OCI-LY7 (cell line): ENCODE measurements at regions not wholly inside any gene's neighbourhood (a gene's known extent, or its start where the extent isn't known, plus 50 kb on each side); places are given as distances from the start of the nearest gene placed in this dataset.

Source experiments
- BruUV-seq: library from RNA; stranded (reverse); fragments of 400-500 nt; replicated peaks from 2 replicates; lab custom pipeline; 2021; lab: Mats Ljungman, UMichigan
- CTCF ChIA-PET: fragments of 300-600 bp; sonication (Branson Sonifier 250); formaldehyde crosslinking; loops from one replicate; lab custom pipeline; 2022; ENCODE audit warnings: antibody characterized with exemption; ENCODE audit not compliant: unreplicated experiment; lab: Charles Lee
- POLR2A ChIA-PET: fragments of 300-600 bp; sonication (Branson Sonifier 250); formaldehyde crosslinking; loops from one replicate; lab custom pipeline; 2022; ENCODE audit warnings: antibody characterized with exemption; lab: Charles Lee
- DNase-seq: peaks from one replicate; pipeline ENCODE4 v3.0.0-alpha.2; 2015; ENCODE audit warnings: low spot score
- H2AFZ ChIP-seq: fragments of 200-600 bp; sonication (generic), shearing (Covaris generic); 2 replicates; pipeline ENCODE4 v1.6.1; 2014; ENCODE audit warnings: mild to moderate bottlenecking, antibody characterized with exemption, low read length, moderate library complexity
- H3K27ac ChIP-seq: fragments of 200-600 bp; sonication (generic); 2 replicates; pipeline ENCODE4 v1.5.1; 2014; ENCODE audit warnings: mixed run types, low read depth, mild to moderate bottlenecking, moderate library complexity, low read length, inconsistent platforms; ENCODE audit not compliant: poor library complexity, severe bottlenecking
- H3K36me3 ChIP-seq: fragments of 200-600 bp; sonication (generic); 2 replicates; pipeline ENCODE4 v1.6.1; 2014; ENCODE audit warnings: mild to moderate bottlenecking, antibody characterized with exemption, low read length, moderate library complexity, mixed read lengths; ENCODE audit not compliant: insufficient read depth
- H3K4me1 ChIP-seq: fragments of 200-600 bp; sonication (generic); 2 replicates; pipeline ENCODE4 v1.5.1; 2014; ENCODE audit warnings: mild to moderate bottlenecking, low read length; ENCODE audit not compliant: insufficient read depth, poor library complexity, severe bottlenecking
- H3K4me2 ChIP-seq: fragments of 200-600 bp; sonication (generic); 2 replicates; pipeline ENCODE4 v1.6.1; 2014; ENCODE audit warnings: mild to moderate bottlenecking, low read length
- H3K4me3 ChIP-seq: fragments of 200-600 bp; sonication (generic); 2 replicates; pipeline ENCODE4 v1.5.1; 2014; ENCODE audit warnings: mild to moderate bottlenecking, low read depth, low read length; ENCODE audit not compliant: poor library complexity, severe bottlenecking
- H3K79me2 ChIP-seq: fragments of 200-600 bp; sonication (generic); 2 replicates; pipeline ENCODE4 v1.6.1; 2016; ENCODE audit warnings: low read depth, mild to moderate bottlenecking, low read length, moderate library complexity, mixed read lengths; ENCODE audit not compliant: insufficient read depth
- H3K9me2 ChIP-seq: fragments of 200-600 bp; sonication (generic); 2 replicates; pipeline ENCODE4 v1.6.1; 2016; ENCODE audit warnings: mild to moderate bottlenecking, low read length, mixed read lengths; ENCODE audit not compliant: insufficient read depth
- H3K9me3 ChIP-seq: fragments of 200-600 bp; sonication (generic); 2 replicates; pipeline ENCODE4 v1.6.1; 2014; ENCODE audit warnings: mild to moderate bottlenecking, mixed run types, low read length, mixed read lengths
- H4K20me1 ChIP-seq: fragments of 200-600 bp; sonication (generic); 2 replicates; pipeline ENCODE4 v1.6.1; 2014; ENCODE audit warnings: mild to moderate bottlenecking, antibody characterized with exemption, low read length, moderate library complexity, mixed read lengths; ENCODE audit not compliant: insufficient read depth
- CTCF ChIP-seq: fragments of 200-600 bp; sonication (generic); conservative IDR thresholded peaks from 2 replicates; pipeline ENCODE4 v1.5.1; 2014; ENCODE audit warnings: mild to moderate bottlenecking, antibody characterized with exemption, low read length, moderate library complexity, mixed read lengths
- EZH2phosphoT487 ChIP-seq: fragments of 200-600 bp; sonication (generic); IDR thresholded peaks from 2 replicates; pipeline ENCODE4 v1.6.1; 2018; ENCODE audit warnings: low read depth, borderline replicate concordance, mild to moderate bottlenecking, mixed run types, antibody characterized with exemption, low read length, moderate library complexity, mixed read lengths
- intact Hi-C: fragments of 100-400 bp; cut with micrococcal nuclease; formaldehyde crosslinking; loops from one replicate; pipeline ENCODE4 v1.10.0; 2022; ENCODE audit not compliant: unreplicated experiment

GRCh38 chr7:101719123-101719470 lies 90.0 kb upstream of the MYL10 start:
- Histone ChIP-seq H4K20me1 (no peaks in the 10 kb centered on the region), H3K4me1 (peaks cover 5% of the 10 kb centered on the region), H2AFZ (no peak overlapping the region), H3K4me2 (no peak overlapping the region), H3K9me2 (no peaks in the 10 kb centered on the region), H3K79me2 (no peaks in the 10 kb centered on the region), H3K4me3 (no peak overlapping the region), H3K9me3 (peaks cover 4% of the 10 kb centered on the region; the same call in 1 of the 2 replicates), H3K36me3 (no peaks in the 10 kb centered on the region), H3K27ac (no peak overlapping the region)
- DNase-seq, result no peak
- TF ChIP-seq CTCF (no peak), EZH2phosphoT487 (no peak)
- no TSS peak for BruUV-seq
- POLR2A ChIA-PET, result no interaction called here
- intact Hi-C loops, result no loop called here
- CTCF ChIA-PET, result no interaction called here

GRCh38 chr7:101720324-101720723 lies 91.2 kb upstream of the MYL10 start:
- BruUV-seq, result no TSS peak
- peaks cover 5% of the 10 kb centered on the region for H3K4me1 ChIP-seq
- TF ChIP-seq CTCF, result no peak
- no peak for TF ChIP-seq EZH2phosphoT487
- H3K79me2 ChIP-seq, result no peaks in the 10 kb centered on the region
- no peak overlapping the region for H3K4me3 ChIP-seq
- ChIA-PET CTCF (no interaction called here), POLR2A (interaction anchor here (1.2 kb wide), 1 partner anchor 24 kb away, joined by 3 read pairs; no protein-coding TSS in a partner anchor)
- H3K9me3 ChIP-seq, result peaks cover 7% of the 10 kb centered on the region; the same call in 1 of the 2 replicates
- no peak overlapping the region for H3K27ac ChIP-seq
- H3K36me3 ChIP-seq, result no peaks in the 10 kb centered on the region
- no peaks in the 10 kb centered on the region for H3K9me2 ChIP-seq
- no peak overlapping the region for H2AFZ ChIP-seq
- no peaks in the 10 kb centered on the region for H4K20me1 ChIP-seq
- H3K4me2 ChIP-seq, result no peak overlapping the region
- intact Hi-C loops, result no loop called here
- DNase-seq, result no peak

- CTCF ChIA-PET, result no interaction called here
- intact Hi-C loops, result no loop called here
- TF ChIP-seq EZH2phosphoT487, result no peak
- no peak for TF ChIP-seq CTCF
These were observed 93.2 kb upstream of the MYL10 start for GRCh38 chr7:101722247-101722646.

More at GRCh38 chr7:101722247-101722646, 93.2 kb upstream of the MYL10 start:
- H2AFZ ChIP-seq, result no peak overlapping the region
- POLR2A ChIA-PET, result no interaction called here
- H4K20me1 ChIP-seq, result no peaks in the 10 kb centered on the region
- BruUV-seq, result no TSS peak
- DNase-seq, result no peak
- H3K4me1 ChIP-seq, result peaks cover 5% of the 10 kb centered on the region
- H3K79me2 ChIP-seq, result no peaks in the 10 kb centered on the region
- H3K9me3 ChIP-seq, result peaks cover 7% of the 10 kb centered on the region; the same call in 1 of the 2 replicates
- no peak overlapping the region for H3K4me2 ChIP-seq
- no peaks in the 10 kb centered on the region for H3K9me2 ChIP-seq
- no peak overlapping the region for H3K27ac ChIP-seq
- no peak overlapping the region for H3K4me3 ChIP-seq
- H3K36me3 ChIP-seq, result no peaks in the 10 kb centered on the region
